K562 (cell line): ENCODE measurements at regions not wholly inside any gene's neighbourhood (a gene's known extent, or its start where the extent isn't known, plus 50 kb on each side); places are given as distances from the start of the nearest gene placed in this dataset.
A peak's percentile ranks its signal among the peaks of the same experiment; 100 is the strongest.

Experiments
- ATAC-seq: fragments of 200-7000 bp; cut with Tn5 transposase; 3 replicates; pipeline ENCODE4 v1.9.1; 2020; ENCODE audit warnings: moderate library complexity
- BruUV-seq: library from RNA; stranded (reverse); fragments of 400-500 nt; replicated peaks from 2 replicates; lab custom pipeline; 2021; lab: Mats Ljungman, UMichigan
- CTCF ChIA-PET: fragments of 300-600 bp; formaldehyde crosslinking; extraction: SDS; loops from one replicate; lab custom pipeline; 2021; ENCODE audit warnings: low intra/inter-chr PET ratio; lab: Yijun Ruan, JAX
- POLR2A ChIA-PET: fragments of 300-600, 350-650 bp; sonication (Branson Sonifier 250); formaldehyde crosslinking; extraction: SDS; loops from one replicate; lab custom pipeline; 2021; ENCODE audit warnings: antibody characterized with exemption, inconsistent platforms; lab: Yijun Ruan, JAX
- DNase-seq, 4 experiments: peaks; one replicate each; pipeline versions ENCODE4 v3.0.0 to v3.0.0-alpha.2; 2011 to 2018; ENCODE audit warnings: low spot score in 3 of 4, mixed read lengths in 3 of 4; ENCODE audit errors: extremely low read depth in 1 of 4
- FAIRE-seq: peaks from 2 replicates; lab custom pipeline; 2011; peaks lifted over from hg19 to GRCh38; lab: Jason Lieb, UNC
- H2AFZ ChIP-seq: 2 replicates; pipeline ENCODE4 v1.6.0; 2011; ENCODE audit warnings: low read depth, low read length, control low read depth, inconsistent platforms
- H3K27ac ChIP-seq: fragments of 200-600 bp; 3 replicates; pipeline ENCODE4 v1.8.0; 2011; ENCODE audit warnings: low read depth, mild to moderate bottlenecking, control low read depth, inconsistent platforms, low read length, moderate library complexity, mixed read lengths; ENCODE audit errors: extremely low read depth
- H3K27me3 ChIP-seq, 2 experiments: fragments of 300-600 bp in 1 of 2; 2 replicates in 1 of 2; 3 replicates in 1 of 2; pipeline versions ENCODE4 v1.6.0 to v1.8.0; 2011; ENCODE audit warnings: inconsistent platforms in 2 of 2, low read length in 2 of 2, mild to moderate bottlenecking in 1 of 2, mixed read lengths in 1 of 2, moderate library complexity in 1 of 2; ENCODE audit not compliant: control insufficient read depth in 2 of 2, insufficient read depth in 2 of 2
- H3K36me3 ChIP-seq: fragments of 300-600 bp; 3 replicates; pipeline ENCODE4 v1.8.0; 2011; ENCODE audit warnings: mild to moderate bottlenecking, low read length, inconsistent platforms; ENCODE audit not compliant: control insufficient read depth, insufficient read depth
- H3K4me1 ChIP-seq, 2 experiments: fragments of 200-600 bp in 1 of 2; replicated peaks in 1 of 2; 2 replicates in 1 of 2; 3 replicates in 1 of 2; pipeline versions ENCODE4 v1.5.1 to v1.8.0; 2011; ENCODE audit warnings: inconsistent platforms in 2 of 2, low read length in 2 of 2, mild to moderate bottlenecking in 1 of 2, mixed read lengths in 1 of 2, moderate library complexity in 1 of 2; ENCODE audit not compliant: control insufficient read depth in 2 of 2, insufficient read depth in 2 of 2
- H3K4me2 ChIP-seq: 2 replicates; pipeline ENCODE4 v1.6.1; 2011; ENCODE audit warnings: low read length, control low read depth, inconsistent platforms, mixed read lengths; ENCODE audit not compliant: insufficient read depth
- H3K4me3 ChIP-seq: fragments of 200-600 bp; sonication (generic), shearing (Covaris generic); 2 replicates; pipeline ENCODE4 v1.5.1; 2016; ENCODE audit warnings: control low read depth, inconsistent platforms
- H3K79me2 ChIP-seq: fragments of 200-600 bp; 3 replicates; pipeline ENCODE4 v1.8.0; 2011; ENCODE audit warnings: low read length, inconsistent platforms; ENCODE audit not compliant: control insufficient read depth, insufficient read depth
- H3K9ac ChIP-seq, 2 experiments: 2 replicates each; pipeline versions ENCODE4 v1.6.0 to v1.6.1; 2011; ENCODE audit warnings: low read depth in 2 of 2, low read length in 2 of 2, control low read depth in 1 of 2, inconsistent platforms in 1 of 2, mild to moderate bottlenecking in 1 of 2, mixed read lengths in 1 of 2; ENCODE audit not compliant: insufficient read depth in 1 of 2
- H3K9me1 ChIP-seq: one replicate; pipeline ENCODE4 v1.6.0; 2011; ENCODE audit warnings: inconsistent platforms, mild to moderate bottlenecking, low read length, moderate library complexity; ENCODE audit not compliant: control insufficient read depth, insufficient read depth
- H3K9me3 ChIP-seq: replicated peaks from 2 replicates; pipeline ENCODE4 v1.5.1; 2011; ENCODE audit warnings: low read depth, low read length, inconsistent platforms; ENCODE audit not compliant: control insufficient read depth, insufficient read depth
- H4K20me1 ChIP-seq: replicated peaks from 2 replicates; pipeline ENCODE4 v1.6.1; 2011; ENCODE audit warnings: low read length, inconsistent platforms, mixed read lengths; ENCODE audit not compliant: control insufficient read depth, insufficient read depth
- BRD4 ChIP-seq: fragments of 200-600 bp; sonication (generic); IDR thresholded peaks from 2 replicates; pipeline ENCODE4 v1.6.1; 2017; ENCODE audit warnings: inconsistent platforms
- RBM25 ChIP-seq: fragments of 200-400 bp; formaldehyde crosslinking; IDR thresholded peaks from 2 replicates; pipeline ENCODE4 v1.6.1; 2018; ENCODE audit warnings: low read length, low read depth, moderate library complexity; ENCODE audit not compliant: severe bottlenecking
- ZKSCAN1 ChIP-seq: fragments of 150-350 bp; IDR thresholded peaks from 2 replicates; pipeline ENCODE4 v1.6.1; 2016; ENCODE audit warnings: low read depth, low read length
- ZNF12 ChIP-seq: sonication (generic); formaldehyde crosslinking; IDR thresholded peaks from 2 replicates; pipeline ENCODE4 v1.4.0; 2020; ENCODE audit warnings: mild to moderate bottlenecking, missing genetic modification reagents
- WGBS: fragments of 100-300 bp; shearing (Covaris generic); methylation state at CpG from one replicate; pipeline ENCODE4 v1.1.6; 2016; ENCODE audit warnings: low coverage, mixed read lengths; ENCODE audit not compliant: insufficient coverage; ENCODE audit errors: missing lambda C conversion rate; 5-methylcytosine and 5-hydroxymethylcytosine counted together
- in situ Hi-C: fragments of 300-500 bp; cut with MboI; formaldehyde crosslinking; loops from 4 replicates; pipeline ENCODE4 v1.15.0; 2018; ENCODE audit warnings: inconsistent platforms, mixed read lengths
- intact Hi-C: fragments of 100-400 bp; cut with micrococcal nuclease; formaldehyde crosslinking; loops from 2 replicates; pipeline ENCODE4 v1.14.2; 2022
- TF ChIP-seq, protein P1 (sequence below): fragments of 250-450 bp; sonication (Bioruptor Pico); IDR thresholded peaks from 2 replicates; pipeline ENCODE4 v1.5.0; 2022; ENCODE audit warnings: mild to moderate bottlenecking

DNA sequence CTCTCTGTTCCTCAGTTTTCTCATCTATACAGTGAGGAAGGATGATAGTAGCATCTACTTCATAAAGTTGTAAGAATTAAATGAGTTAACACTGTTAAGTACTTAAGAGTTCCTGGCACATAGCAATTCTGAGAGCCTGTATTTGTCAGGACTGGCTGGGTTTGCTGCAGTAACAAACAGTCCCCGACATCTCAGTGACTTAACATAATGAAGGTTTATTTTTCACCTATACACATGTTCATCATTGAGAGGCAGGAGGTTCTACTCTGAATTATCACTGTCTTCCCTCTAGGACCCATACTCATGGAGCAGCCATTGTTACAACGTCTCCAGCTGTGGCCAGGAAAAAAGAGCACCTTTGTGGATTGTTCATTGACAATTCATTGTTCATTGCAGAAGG, 190.6 kb upstream of the PROK2 start:
- intact Hi-C loops (no loop called here), in situ Hi-C loops (no loop called here)
- TF ChIP-seq ZNF12 (CRISPR knock-in tag) (peak; percentile 93), RBM25 (peak; percentile 52), ZKSCAN1 (no peak), BRD4 (no peak)
- TF ChIP-seq, protein P1, sequence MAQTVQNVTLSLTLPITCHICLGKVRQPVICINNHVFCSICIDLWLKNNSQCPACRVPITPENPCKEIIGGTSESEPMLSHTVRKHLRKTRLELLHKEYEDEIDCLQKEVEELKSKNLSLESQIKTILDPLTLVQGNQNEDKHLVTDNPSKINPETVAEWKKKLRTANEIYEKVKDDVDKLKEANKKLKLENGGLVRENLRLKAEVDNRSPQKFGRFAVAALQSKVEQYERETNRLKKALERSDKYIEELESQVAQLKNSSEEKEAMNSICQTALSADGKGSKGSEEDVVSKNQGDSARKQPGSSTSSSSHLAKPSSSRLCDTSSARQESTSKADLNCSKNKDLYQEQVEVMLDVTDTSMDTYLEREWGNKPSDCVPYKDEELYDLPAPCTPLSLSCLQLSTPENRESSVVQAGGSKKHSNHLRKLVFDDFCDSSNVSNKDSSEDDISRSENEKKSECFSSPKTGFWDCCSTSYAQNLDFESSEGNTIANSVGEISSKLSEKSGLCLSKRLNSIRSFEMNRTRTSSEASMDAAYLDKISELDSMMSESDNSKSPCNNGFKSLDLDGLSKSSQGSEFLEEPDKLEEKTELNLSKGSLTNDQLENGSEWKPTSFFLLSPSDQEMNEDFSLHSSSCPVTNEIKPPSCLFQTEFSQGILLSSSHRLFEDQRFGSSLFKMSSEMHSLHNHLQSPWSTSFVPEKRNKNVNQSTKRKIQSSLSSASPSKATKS (CRISPR knock-in tag), result no peak
- no peak overlapping the region for H3K27ac ChIP-seq
- WGBS, result 19% methylated on average over 2 of the region's 2 CpGs
- no peak overlapping the region for H3K9ac ChIP-seq
- CTCF ChIA-PET, result no interaction called here
- peaks cover 0 to 8% of the 10 kb centered on the region in 2 experiments; a peak in 2 of 5 replicates for H3K27me3 ChIP-seq
- no peaks in the 10 kb centered on the region for H3K79me2 ChIP-seq
- no peaks in the 10 kb centered on the region for H4K20me1 ChIP-seq
- no peaks in the 10 kb centered on the region for H3K9me1 ChIP-seq
- POLR2A ChIA-PET, result no interaction called here
- FAIRE-seq, result no peak
- H3K4me1 ChIP-seq, result no peaks in the 10 kb centered on the region; a peak in 1 of 5 replicates
- H2AFZ ChIP-seq, result no peak overlapping the region
- DNase-seq, result no peak
- BruUV-seq, result no TSS peak
- H3K4me2 ChIP-seq, result no peak overlapping the region
- peaks cover 2% of the 10 kb centered on the region; the same call in 1 of the 2 replicates for H3K9me3 ChIP-seq
- no peaks in the 10 kb centered on the region for H3K36me3 ChIP-seq
- H3K4me3 ChIP-seq, result no peak overlapping the region
- ATAC-seq, result no peak
